ENCODE measurements at regions not wholly inside any gene's neighbourhood (a gene's known extent, or its start where the extent isn't known, plus 50 kb on each side); places are given as distances from the start of the nearest gene placed in this dataset.
A peak's percentile ranks its signal among the peaks of the same experiment; 100 is the strongest.

DNA sequence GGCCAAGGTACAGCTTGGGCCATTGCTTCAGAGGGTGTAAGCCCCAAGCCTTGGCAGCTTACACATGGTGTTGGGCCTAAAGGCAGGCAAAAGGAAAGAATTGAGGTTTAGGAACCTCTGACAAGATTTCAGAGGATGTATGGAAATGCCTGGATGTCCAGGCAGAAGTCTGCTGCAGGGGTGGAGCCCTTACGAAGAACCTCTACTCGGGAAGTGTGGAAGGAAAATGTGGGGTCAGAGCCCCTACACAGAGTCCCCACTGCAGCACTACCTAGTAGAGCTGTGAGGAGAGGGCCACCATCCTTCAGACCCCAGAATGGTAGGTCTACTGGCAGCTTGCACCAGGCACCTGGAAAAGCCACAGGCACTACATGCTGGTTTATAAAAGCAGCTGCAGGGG lies 124.2 kb downstream of the RPIA start:
- Histone ChIP-seq H3K36me3 (no peaks in the 10 kb centered on the region), H3K27ac (no peak overlapping the region), H3K4me1 (no peaks in the 10 kb centered on the region), H3K9me3 (peaks cover 0 to 9% (median 8%) of the 10 kb centered on the region in 3 donors), H3K4me3 (no peak overlapping the region), H3K27me3 (no peaks in the 10 kb centered on the region)
- no peak for DNase-seq
- 87 to 94% methylated on average over 2 of the region's 2 CpGs for WGBS, 2 donors
- intact Hi-C loops (cut with DNase I), result no loop called here
- no peak for TF ChIP-seq CTCF (IDR thresholded peaks at IDR 0.05)
- TF ChIP-seq POLR2A (IDR thresholded peaks at IDR 0.05), result no peak

GRCh38 chr2:88818381-88818780 lies 126.9 kb downstream of the RPIA start:
- WGBS, 2 donors, result 54 to 82% methylated on average over 1 of the region's 1 CpG
- intact Hi-C loops (cut with DNase I), result no loop called here
- no peak for TF ChIP-seq POLR2A (IDR thresholded peaks at IDR 0.05)
- TF ChIP-seq CTCF (IDR thresholded peaks at IDR 0.05), result no peak

DNA sequence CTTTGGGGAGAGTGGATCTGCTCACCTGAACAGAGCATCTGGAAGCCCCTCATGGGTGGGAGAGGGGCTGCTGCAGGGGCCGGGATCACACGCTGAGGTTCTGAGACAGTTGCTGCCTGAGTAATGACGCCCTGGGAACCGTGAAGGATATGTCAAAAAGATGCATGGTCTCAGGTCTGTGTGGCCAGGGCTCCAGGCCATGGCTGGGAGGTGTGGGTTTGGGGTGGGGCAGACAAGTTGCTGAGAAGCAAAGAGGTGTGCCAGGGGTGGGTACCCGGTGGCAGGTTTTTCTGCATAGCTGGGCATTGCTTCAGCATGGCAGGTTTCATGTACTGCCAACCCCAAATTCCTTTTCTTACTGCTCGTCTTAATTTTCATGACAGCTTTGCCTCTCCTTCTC lies 133.5 kb downstream of the RPIA start:
- no peak for DNase-seq

More at GRCh38 chr2:88818381-88818780, 126.9 kb downstream of the RPIA start:
- DNase-seq, result no peak
- peaks cover 0 to 9% (median 8%) of the 10 kb centered on the region in 3 donors for H3K9me3 ChIP-seq
- no peaks in the 10 kb centered on the region for H3K27me3 ChIP-seq
- no peaks in the 10 kb centered on the region for H3K4me1 ChIP-seq
- H3K4me3 ChIP-seq, result no peak overlapping the region
- no peaks in the 10 kb centered on the region for H3K36me3 ChIP-seq
- H3K27ac ChIP-seq, result peak overlapping the region in 2 of 4 donors; percentile 25 to 30

GRCh38 chr2:88826399-88826798 lies 134.9 kb downstream of the RPIA start:
- H3K27me3 ChIP-seq, result peaks cover 0 to 14% (median 0%) of the 10 kb centered on the region in 4 donors
- 76% methylated on average over 3 to 4 of the region's 4 CpGs for WGBS, 2 donors
- no peak for TF ChIP-seq POLR2A (IDR thresholded peaks at IDR 0.05)

More for the DNA sequence above, 133.5 kb downstream of the RPIA start:
- peak overlapping the region in 1 of 4 donors; percentile 13 for H3K4me3 ChIP-seq
- H3K9me3 ChIP-seq, result peaks cover 0 to 4% (median 0%) of the 10 kb centered on the region in 3 donors
- H3K36me3 ChIP-seq, result no peaks in the 10 kb centered on the region
- intact Hi-C loops (cut with DNase I), result no loop called here
- peaks cover 0 to 22% (median 0%) of the 10 kb centered on the region in 3 donors for H3K4me1 ChIP-seq
- peaks cover 0 to 14% (median 0%) of the 10 kb centered on the region in 4 donors for H3K27me3 ChIP-seq
- H3K27ac ChIP-seq, result peak overlapping the region in 3 of 4 donors; percentile 73 to 86 (median 79)
- 40 to 48% methylated on average over 3 to 5 of the region's 6 CpGs for WGBS, 2 donors
- TF ChIP-seq POLR2A (IDR thresholded peaks at IDR 0.05) (no peak), CTCF (IDR thresholded peaks at IDR 0.05) (no peak)

GRCh38 chr2:88827821-88828220 lies 136.3 kb downstream of the RPIA start:
- 69 to 76% methylated on average over 6 of the region's 6 CpGs for WGBS, 2 donors
- no peak overlapping the region for H3K4me3 ChIP-seq
- peak overlapping the region; percentile 46 to 81 (median 63) for H3K27ac ChIP-seq
- no peak for DNase-seq
- intact Hi-C loops (cut with DNase I), result no loop called here
- H3K36me3 ChIP-seq, result no peaks in the 10 kb centered on the region
- peaks cover 0 to 29% (median 0%) of the 10 kb centered on the region in 3 donors for H3K4me1 ChIP-seq
- peaks cover 0 to 14% (median 0%) of the 10 kb centered on the region in 4 donors for H3K27me3 ChIP-seq
- peaks cover 0 to 4% (median 0%) of the 10 kb centered on the region in 3 donors for H3K9me3 ChIP-seq
- TF ChIP-seq POLR2A (IDR thresholded peaks at IDR 0.05) (no peak), CTCF (IDR thresholded peaks at IDR 0.05) (no peak)

More at GRCh38 chr2:88826399-88826798, 134.9 kb downstream of the RPIA start:
- Histone ChIP-seq H3K4me3 (no peak overlapping the region), H3K9me3 (peaks cover 0 to 4% (median 0%) of the 10 kb centered on the region in 3 donors), H3K36me3 (no peaks in the 10 kb centered on the region), H3K4me1 (peaks cover 0 to 28% (median 0%) of the 10 kb centered on the region in 3 donors), H3K27ac (peak overlapping the region in 3 of 4 donors; percentile 73 to 86 (median 79))
- DNase-seq, result no peak
- intact Hi-C loops (cut with DNase I), result no loop called here
